Heart right ventricle (tissue), 16 donors: ENCODE measurements at regions not wholly inside any gene's neighbourhood (a gene's known extent, or its start where the extent isn't known, plus 50 kb on each side); places are given as distances from the start of the nearest gene placed in this dataset.

Experiments used
- ATAC-seq, 8 donors: fragments of 200-7000 bp; cut with Tn5 transposase; one replicate each; pipeline ENCODE4 v1.9.1; 2020; ENCODE audit warnings: mild to moderate bottlenecking in 8 of 8, moderate library complexity in 8 of 8, moderate number of reproducible peaks in 1 of 8
- DNase-seq, 2 donors: peaks; one replicate each; pipeline ENCODE4 v3.0.0-alpha.2; 2020
- H3K27ac ChIP-seq, 10 donors: fragments of 200-600 bp; sonication (generic) in 2 of 10; one replicate each; pipeline versions ENCODE4 v1.5.0 to v1.8.0; 2020 to 2022; ENCODE audit warnings: mild to moderate bottlenecking in 3 of 10
- H3K27me3 ChIP-seq, 7 donors: fragments of 200-600 bp; one replicate each; pipeline ENCODE4 v1.8.0; 2021 to 2022; ENCODE audit warnings: mild to moderate bottlenecking in 2 of 7
- H3K36me3 ChIP-seq, 9 donors: fragments of 200-600 bp; sonication (generic) in 1 of 9; one replicate each; pipeline versions ENCODE4 v1.5.0 to v1.8.0; 2020 to 2022; ENCODE audit warnings: mild to moderate bottlenecking in 2 of 9
- H3K4me1 ChIP-seq, 9 donors: fragments of 200-600 bp; sonication (generic) in 1 of 9; one replicate each; pipeline versions ENCODE4 v1.5.0 to v1.8.0; 2020 to 2022; ENCODE audit warnings: mild to moderate bottlenecking in 4 of 9
- H3K4me3 ChIP-seq, 10 donors: fragments of 200-600 bp; sonication (generic) in 2 of 10; one replicate each; pipeline versions ENCODE4 v1.5.0 to v1.8.0; 2020 to 2022; ENCODE audit warnings: mild to moderate bottlenecking in 7 of 10, moderate library complexity in 2 of 10
- H3K9me3 ChIP-seq, 11 donors: fragments of 200-600 bp in 10 of 11; sonication (generic) in 2 of 11; one replicate each; pipeline versions ENCODE4 v1.5.0 to v1.8.0; 2013 to 2022; ENCODE audit warnings: mild to moderate bottlenecking in 2 of 11, control low read depth in 1 of 11, moderate library complexity in 1 of 11
- CTCF ChIP-seq, 9 donors: fragments of 200-600 bp; sonication (generic) in 2 of 9; IDR thresholded peaks; one replicate each; pipeline versions ENCODE4 v1.5.0 to v1.8.0; 2021 to 2022; ENCODE audit warnings: antibody characterized with exemption in 9 of 9, mild to moderate bottlenecking in 5 of 9, moderate library complexity in 1 of 9
- WGBS, 2 donors: extraction: QIAGEN DNeasy Blood & Tissue Kit; methylation state at CpG; one replicate each; pipeline ENCODE4 v1.1.7; 2013; ENCODE audit warnings: inconsistent platforms in 1 of 2; 5-methylcytosine and 5-hydroxymethylcytosine counted together
- intact Hi-C, 10 donors: fragments of 100-400 bp; cut with DNase I; formaldehyde crosslinking; loops; one replicate each; pipeline versions ENCODE4 v1.11.1 to v1.14.2; 2022
- donor health status: Arrhythmogenic right ventricular cardiomyopathy.
- donor health status: ischemic (EF 13 %, LVEDD 7.1; RV severe dilation, severe dysfunction).
- donor health status: healthy with polysubstance abuse.
- donor health status: DM: no; HTN: yes; CAD: no.
- donor health status: DM: no; HTN: no; CAD: no.
- donor health status: ischemic (EF 25% LVEDD 6.9; RV normal size, moderate dysfunction).
- donor health status: ischemic (EF 25% LVEDD 5.7; RV mildly dilated, moderate dysfunction).
- donor health status: healthy.
- donor health status: DM: yes; HTN: yes; CAD: no.
- donor health status: Ischemic cardiomyopathy.
- donor health status: ischemic (EF 35%, LVEDD 5.7; RV mildly dilated, moderate dysfunction).
- donor health status: nonischemic (EF 11% LVEDD 7.7; RV severe dilation, severe dysfunction).
- donor health status: DM: yes; HTN: yes; CAD: no.
- donor health status: PGD.
- donor health status: ischemic (EF 29% LVEDD 5.4; RV normal size, mild dysfunction).
- donor health status: nonischemic (EF 23%, LVEDD 6.1; RV moderate dilation, normal function).

GRCh38 chr3:22485954-22486353 lies 717.2 kb upstream of the UBE2E2 start:
- Histone ChIP-seq H3K36me3 (no peaks in the 10 kb centered on the region), H3K4me1 (no peaks in the 10 kb centered on the region), H3K27me3 (no peaks in the 10 kb centered on the region), H3K4me3 (no peak overlapping the region), H3K27ac (no peak overlapping the region), H3K9me3 (no peaks in the 10 kb centered on the region)
- TF ChIP-seq CTCF (IDR thresholded peaks at IDR 0.05) = no peak
- ATAC-seq (no peak), DNase-seq (no peak)
- 68 to 73% methylated on average over 3 of the region's 3 CpGs for WGBS, 2 donors
- intact Hi-C loops = no loop called here

GRCh38 chr3:22490747-22491146 lies 712.4 kb upstream of the UBE2E2 start:
- H3K4me3 ChIP-seq = no peak overlapping the region
- intact Hi-C loops = no loop called here
- H3K27ac ChIP-seq = no peak overlapping the region
- DNase-seq (no peak), ATAC-seq (no peak)
- no peaks in the 10 kb centered on the region for H3K36me3 ChIP-seq
- H3K4me1 ChIP-seq = no peaks in the 10 kb centered on the region
- TF ChIP-seq CTCF (IDR thresholded peaks at IDR 0.05) = no peak
- H3K27me3 ChIP-seq = no peaks in the 10 kb centered on the region
- WGBS, 2 donors = 70 to 73% methylated on average over 1 of the region's 1 CpG
- no peaks in the 10 kb centered on the region for H3K9me3 ChIP-seq

- ATAC-seq = no peak
- Histone ChIP-seq H3K27ac (no peak overlapping the region), H3K4me3 (no peak overlapping the region), H3K9me3 (no peaks in the 10 kb centered on the region), H3K27me3 (no peaks in the 10 kb centered on the region), H3K36me3 (no peaks in the 10 kb centered on the region), H3K4me1 (no peaks in the 10 kb centered on the region)
- TF ChIP-seq CTCF (IDR thresholded peaks at IDR 0.05) = no peak
- intact Hi-C loops = no loop called here
- WGBS, 2 donors = 63 to 74% methylated on average over 1 of the region's 1 CpG
- no peak for DNase-seq
Measured at GRCh38 chr3:22491344-22491743, 711.8 kb upstream of the UBE2E2 start.

GRCh38 chr3:22492342-22492741 lies 710.8 kb upstream of the UBE2E2 start:
- ATAC-seq (no peak), DNase-seq (no peak)
- Histone ChIP-seq H3K27me3 (no peaks in the 10 kb centered on the region), H3K27ac (no peak overlapping the region), H3K9me3 (no peaks in the 10 kb centered on the region), H3K36me3 (no peaks in the 10 kb centered on the region), H3K4me1 (no peaks in the 10 kb centered on the region), H3K4me3 (no peak overlapping the region)
- WGBS, 2 donors = 83 to 89% methylated on average over 2 of the region's 2 CpGs
- no peak for TF ChIP-seq CTCF (IDR thresholded peaks at IDR 0.05)
- intact Hi-C loops = no loop called here

GRCh38 chr3:22495241-22495640 lies 707.9 kb upstream of the UBE2E2 start:
- ATAC-seq (no peak), DNase-seq (no peak)
- Histone ChIP-seq H3K36me3 (no peaks in the 10 kb centered on the region), H3K27me3 (no peaks in the 10 kb centered on the region), H3K4me3 (no peak overlapping the region), H3K9me3 (no peaks in the 10 kb centered on the region), H3K4me1 (no peaks in the 10 kb centered on the region), H3K27ac (no peak overlapping the region)
- no peak for TF ChIP-seq CTCF (IDR thresholded peaks at IDR 0.05)
- WGBS, 2 donors = 41 to 42% methylated on average over 2 of the region's 2 CpGs
- intact Hi-C loops = no loop called here
